ENCODE measurements at regions not wholly inside any gene's neighbourhood (a gene's known extent, or its start where the extent isn't known, plus 50 kb on each side); places are given as distances from the start of the nearest gene placed in this dataset.

DNA sequence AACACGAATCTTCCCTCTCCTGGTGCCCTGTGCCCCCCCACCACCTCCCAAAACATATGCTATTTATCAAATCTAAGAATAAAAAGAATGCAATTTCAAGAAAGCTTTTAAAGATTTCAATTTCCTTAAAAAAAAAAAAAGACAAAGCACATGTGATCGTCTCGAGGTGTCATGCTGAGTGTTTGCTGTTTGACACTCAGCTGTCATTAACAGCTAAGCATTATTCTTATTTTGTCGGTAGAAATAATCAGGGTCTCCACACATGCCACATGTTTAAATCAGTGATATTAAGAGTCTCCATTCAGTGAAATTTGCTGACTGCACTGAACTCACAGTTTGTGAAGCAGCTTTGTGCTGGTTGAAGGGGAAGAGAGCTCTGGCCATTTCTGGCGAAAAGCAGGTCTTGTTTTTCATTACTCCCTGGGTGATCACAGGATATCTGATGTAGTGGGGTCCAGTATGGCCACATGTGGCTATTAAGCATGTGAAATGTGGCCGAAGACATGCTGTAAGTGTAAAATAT, 281.8 kb downstream of the SATB1 start:
- H3K9me3 ChIP-seq (ENCODE audit: insufficient read depth, low read length) = no peaks in the 10 kb centered on the region
- TF ChIP-seq ZNF274 (IDR thresholded peaks at IDR 0.05; ENCODE audit: low read depth, low read length) (no peak), YY1 (IDR thresholded peaks at IDR 0.05; ENCODE audit: insufficient read depth, insufficient read length) (no peak), SUZ12 (IDR thresholded peaks at IDR 0.05; ENCODE audit: extremely low read depth, insufficient read depth, insufficient read length) (no peak)
- H3K36me3 ChIP-seq (ENCODE audit: insufficient read depth, insufficient read length, low read length) = no peaks in the 10 kb centered on the region
- no peak overlapping the region for H3K9ac ChIP-seq (ENCODE audit: insufficient read length, low read depth)
- no peak for DNase-seq (ENCODE audit: low read depth, low spot score)
- H3K27me3 ChIP-seq (ENCODE audit: insufficient read depth, insufficient read length) = no peaks in the 10 kb centered on the region
- H3K4me3 ChIP-seq (ENCODE audit: insufficient read length, low read depth) = no peak overlapping the region
- H3K4me1 ChIP-seq (ENCODE audit: insufficient read depth, insufficient read length) = no peaks in the 10 kb centered on the region

DNA sequence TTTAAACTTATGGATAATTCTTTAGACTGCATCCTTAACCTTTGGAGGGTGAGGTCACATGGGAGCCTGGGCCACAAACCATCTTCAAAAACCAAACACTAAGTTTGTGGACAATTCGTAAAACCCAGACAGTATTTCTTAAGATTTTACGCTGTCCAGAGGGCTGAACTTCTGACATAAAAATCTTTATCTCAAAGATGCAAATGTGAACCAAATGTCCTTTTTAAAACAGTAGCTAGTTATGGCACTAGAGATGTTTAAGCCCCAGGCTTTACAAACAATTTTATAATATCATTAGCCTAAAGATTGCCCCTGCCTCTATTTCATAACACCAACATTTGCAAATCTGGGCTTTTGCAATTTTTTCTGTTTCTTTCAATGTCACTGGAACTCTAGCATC, 287.2 kb downstream of the SATB1 start:
- TF ChIP-seq YY1 (IDR thresholded peaks at IDR 0.05; ENCODE audit: insufficient read depth, insufficient read length) = no peak
- no peak for TF ChIP-seq ZNF274 (IDR thresholded peaks at IDR 0.05; ENCODE audit: low read depth, low read length)
- TF ChIP-seq SUZ12 (IDR thresholded peaks at IDR 0.05; ENCODE audit: extremely low read depth, insufficient read depth, insufficient read length) = no peak
- Histone ChIP-seq H3K36me3 (ENCODE audit: insufficient read depth, insufficient read length, low read length) (no peaks in the 10 kb centered on the region), H3K9ac (ENCODE audit: insufficient read length, low read depth) (no peak overlapping the region)

DNA sequence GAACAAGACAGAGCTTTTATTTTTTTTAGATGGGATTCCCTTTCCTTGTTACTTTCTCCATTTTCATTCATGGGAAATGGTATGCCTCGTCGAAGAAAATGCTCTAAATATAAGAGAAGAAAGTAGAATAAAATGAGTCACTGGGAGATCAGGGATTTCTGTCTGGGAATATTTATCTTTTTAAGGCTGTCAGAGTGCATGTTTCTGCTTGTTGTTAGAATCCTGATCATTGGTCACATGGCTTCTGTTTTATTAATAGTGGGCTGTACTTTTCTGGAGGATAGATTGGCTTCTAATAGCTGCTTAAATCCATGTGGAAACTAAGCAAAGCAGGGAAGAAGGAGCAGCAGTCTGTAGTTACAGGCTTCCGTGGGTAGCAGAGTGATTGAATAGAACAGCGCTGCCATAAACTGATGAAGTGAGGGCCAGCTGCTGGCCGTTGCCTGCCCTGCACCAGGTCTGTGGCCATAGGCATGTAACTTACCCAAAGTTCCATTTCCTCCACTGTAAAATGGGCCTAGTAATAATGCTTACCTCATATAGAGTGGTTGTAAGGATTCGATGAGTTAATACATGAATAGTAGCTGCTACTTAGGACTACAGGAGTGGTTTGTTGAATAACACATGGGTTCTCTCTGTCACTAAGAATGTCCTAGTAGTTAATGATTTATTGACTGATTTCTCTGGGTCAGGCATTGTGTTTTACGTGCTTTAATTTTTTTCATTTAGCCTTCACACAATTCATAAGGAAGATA, 289.9 kb downstream of the SATB1 start:
- H3K9ac ChIP-seq (ENCODE audit: insufficient read length, low read depth) = no peak overlapping the region
- no peak for DNase-seq (ENCODE audit: low read depth, low spot score)
- no peaks in the 10 kb centered on the region for H3K36me3 ChIP-seq (ENCODE audit: insufficient read depth, insufficient read length, low read length)
- no peaks in the 10 kb centered on the region for H3K9me3 ChIP-seq (ENCODE audit: insufficient read depth, low read length)
- TF ChIP-seq YY1 (IDR thresholded peaks at IDR 0.05; ENCODE audit: insufficient read depth, insufficient read length) (no peak), ZNF274 (IDR thresholded peaks at IDR 0.05; ENCODE audit: low read depth, low read length) (no peak), SUZ12 (IDR thresholded peaks at IDR 0.05; ENCODE audit: extremely low read depth, insufficient read depth, insufficient read length) (no peak)
- H3K4me3 ChIP-seq (ENCODE audit: insufficient read length, low read depth) = no peak overlapping the region
- H3K4me1 ChIP-seq (ENCODE audit: insufficient read depth, insufficient read length) = no peaks in the 10 kb centered on the region
- no peaks in the 10 kb centered on the region for H3K27me3 ChIP-seq (ENCODE audit: insufficient read depth, insufficient read length)

More for the DNA sequence above, 287.2 kb downstream of the SATB1 start:
- DNase-seq (ENCODE audit: low read depth, low spot score) = no peak
- H3K4me3 ChIP-seq (ENCODE audit: insufficient read length, low read depth) = no peak overlapping the region
- no peaks in the 10 kb centered on the region for H3K4me1 ChIP-seq (ENCODE audit: insufficient read depth, insufficient read length)
- no peaks in the 10 kb centered on the region for H3K9me3 ChIP-seq (ENCODE audit: insufficient read depth, low read length)
- no peaks in the 10 kb centered on the region for H3K27me3 ChIP-seq (ENCODE audit: insufficient read depth, insufficient read length)

DNA sequence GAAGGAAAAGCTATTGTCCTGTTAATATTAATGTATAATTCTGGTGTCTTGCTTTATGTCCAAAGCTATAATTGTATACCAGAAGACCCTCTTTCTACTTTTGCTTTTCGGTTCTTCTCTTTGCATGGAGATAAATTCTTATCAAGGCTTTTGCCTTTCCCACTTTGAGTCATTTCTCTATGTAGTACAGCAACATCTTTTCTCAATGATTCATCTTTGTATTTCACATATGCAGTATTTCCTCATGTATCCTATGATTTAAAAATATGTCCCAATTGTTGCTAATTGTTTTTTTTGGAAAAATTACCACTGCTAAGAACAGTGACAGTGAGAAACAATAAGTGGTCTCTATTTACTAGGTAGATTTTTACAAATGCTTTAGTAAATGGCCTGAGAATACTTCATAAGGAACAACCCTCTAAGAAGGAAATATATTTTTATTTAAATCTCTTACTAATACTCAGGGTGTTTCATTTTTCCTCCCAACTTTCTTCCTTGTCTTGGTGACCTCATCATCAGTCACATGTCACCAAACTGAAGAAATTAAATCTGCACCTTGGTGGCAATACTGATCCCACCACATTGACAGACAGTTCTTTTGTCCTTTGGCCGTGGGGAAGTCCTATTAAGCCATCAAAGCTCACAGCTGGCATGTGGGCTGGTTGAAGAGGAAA, 290.6 kb downstream of the SATB1 start:
- no peaks in the 10 kb centered on the region for H3K27me3 ChIP-seq (ENCODE audit: insufficient read depth, insufficient read length)
- H3K4me3 ChIP-seq (ENCODE audit: insufficient read length, low read depth) = no peak overlapping the region
- no peaks in the 10 kb centered on the region for H3K4me1 ChIP-seq (ENCODE audit: insufficient read depth, insufficient read length)
- TF ChIP-seq SUZ12 (IDR thresholded peaks at IDR 0.05; ENCODE audit: extremely low read depth, insufficient read depth, insufficient read length) = no peak
- no peak for TF ChIP-seq ZNF274 (IDR thresholded peaks at IDR 0.05; ENCODE audit: low read depth, low read length)
- TF ChIP-seq YY1 (IDR thresholded peaks at IDR 0.05; ENCODE audit: insufficient read depth, insufficient read length) = no peak
- no peak for DNase-seq (ENCODE audit: low read depth, low spot score)
- H3K9ac ChIP-seq (ENCODE audit: insufficient read length, low read depth) = no peak overlapping the region
- no peaks in the 10 kb centered on the region for H3K9me3 ChIP-seq (ENCODE audit: insufficient read depth, low read length)
- no peaks in the 10 kb centered on the region for H3K36me3 ChIP-seq (ENCODE audit: insufficient read depth, insufficient read length, low read length)

DNA sequence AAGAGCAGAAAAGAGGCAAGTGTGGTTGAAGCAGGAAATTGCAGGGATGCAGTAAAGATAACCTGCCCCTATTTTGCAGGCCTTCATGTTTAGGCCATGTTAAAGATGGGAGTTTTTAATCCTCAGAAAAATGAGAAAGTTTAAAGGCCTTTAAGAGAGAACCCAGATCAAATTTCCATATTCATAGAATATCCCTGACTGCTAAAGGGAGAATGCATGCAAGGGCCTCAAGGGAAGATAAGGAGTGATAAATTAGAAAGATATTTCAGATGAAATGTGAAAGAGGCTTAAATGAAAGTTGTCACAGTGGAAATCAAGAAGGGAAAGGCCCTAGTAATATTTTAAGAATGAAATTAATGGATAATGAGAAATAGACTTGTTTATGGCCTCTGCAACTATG, 292.1 kb downstream of the SATB1 start:
- TF ChIP-seq SUZ12 (IDR thresholded peaks at IDR 0.05; ENCODE audit: extremely low read depth, insufficient read depth, insufficient read length) (no peak), ZNF274 (IDR thresholded peaks at IDR 0.05; ENCODE audit: low read depth, low read length) (no peak), YY1 (IDR thresholded peaks at IDR 0.05; ENCODE audit: insufficient read depth, insufficient read length) (no peak)
- no peak overlapping the region for H3K9ac ChIP-seq (ENCODE audit: insufficient read length, low read depth)
- no peaks in the 10 kb centered on the region for H3K4me1 ChIP-seq (ENCODE audit: insufficient read depth, insufficient read length)
- no peak overlapping the region for H3K4me3 ChIP-seq (ENCODE audit: insufficient read length, low read depth)
- no peaks in the 10 kb centered on the region for H3K9me3 ChIP-seq (ENCODE audit: insufficient read depth, low read length)
- H3K27me3 ChIP-seq (ENCODE audit: insufficient read depth, insufficient read length) = no peaks in the 10 kb centered on the region
- H3K36me3 ChIP-seq (ENCODE audit: insufficient read depth, insufficient read length, low read length) = no peaks in the 10 kb centered on the region
- DNase-seq (ENCODE audit: low read depth, low spot score) = no peak

DNA sequence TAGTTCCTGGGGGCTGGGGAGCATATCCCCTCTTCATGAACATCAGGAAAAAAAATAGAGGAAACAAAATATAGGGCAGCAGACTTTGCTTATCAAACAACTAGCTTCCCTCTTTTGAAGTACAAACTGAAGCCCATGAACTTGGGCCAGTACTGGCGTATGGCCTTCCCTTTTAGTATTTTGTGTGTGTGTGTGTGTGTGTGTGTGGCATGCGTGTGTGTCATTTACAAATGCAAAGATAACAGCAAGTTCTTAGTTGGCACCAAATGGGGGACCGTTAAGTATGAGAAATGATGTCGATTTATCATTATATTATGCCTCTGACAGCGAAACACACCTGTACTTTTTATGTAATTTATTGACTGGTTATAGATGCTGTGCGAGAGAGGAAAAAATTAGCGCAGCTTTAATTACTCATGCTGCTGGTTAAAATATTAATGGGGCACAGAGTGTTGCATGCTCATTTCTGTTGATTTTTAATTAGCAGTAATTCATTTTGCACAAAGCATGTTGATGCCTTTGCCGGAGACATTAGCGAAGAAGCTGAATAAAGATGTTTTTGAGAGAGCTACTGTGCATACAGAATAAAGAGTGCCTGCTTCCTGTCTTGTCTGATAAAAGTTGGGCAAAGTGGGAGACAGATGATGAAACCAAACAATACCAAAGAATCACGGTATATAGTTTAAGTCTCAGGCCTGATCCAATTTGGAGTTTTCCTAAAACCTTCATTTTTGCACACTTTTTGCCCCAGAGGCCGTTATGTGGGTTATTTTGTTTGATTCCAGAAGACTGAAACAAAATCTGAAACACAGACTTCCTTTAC, 297.1 kb downstream of the SATB1 start:
- Histone ChIP-seq H3K4me1 (ENCODE audit: insufficient read depth, insufficient read length) (no peaks in the 10 kb centered on the region), H3K36me3 (ENCODE audit: insufficient read depth, insufficient read length, low read length) (no peaks in the 10 kb centered on the region), H3K4me3 (ENCODE audit: insufficient read length, low read depth) (no peak overlapping the region), H3K27me3 (ENCODE audit: insufficient read depth, insufficient read length) (no peaks in the 10 kb centered on the region), H3K9ac (ENCODE audit: insufficient read length, low read depth) (no peak overlapping the region), H3K9me3 (ENCODE audit: insufficient read depth, low read length) (no peaks in the 10 kb centered on the region)
- DNase-seq (ENCODE audit: low read depth, low spot score) = no peak
- TF ChIP-seq ZNF274 (IDR thresholded peaks at IDR 0.05; ENCODE audit: low read depth, low read length) (no peak), SUZ12 (IDR thresholded peaks at IDR 0.05; ENCODE audit: extremely low read depth, insufficient read depth, insufficient read length) (no peak), YY1 (IDR thresholded peaks at IDR 0.05; ENCODE audit: insufficient read depth, insufficient read length) (no peak)
